22Rv1 (cell line): ENCODE measurements at regions not wholly inside any gene's neighbourhood (a gene's known extent, or its start where the extent isn't known, plus 50 kb on each side); places are given as distances from the start of the nearest gene placed in this dataset.

Experiments
- CTCF ChIP-seq: fragments of 450-650 bp; IDR thresholded peaks from 2 replicates; pipeline ENCODE4 v1.5.1; 2017; ENCODE audit warnings: mild to moderate bottlenecking
- ZFX ChIP-seq: fragments of 450-650 bp; IDR thresholded peaks from 2 replicates; pipeline ENCODE4 v1.6.1; 2017; ENCODE audit warnings: antibody characterized with exemption, borderline replicate concordance

GRCh38 chr7:153386556-153386955 lies 627.0 kb downstream of the ACTR3B start:
- TF ChIP-seq ZFX: no peak
- TF ChIP-seq CTCF: no peak
